Loucy (cell line): ENCODE measurements at regions not wholly inside any gene's neighbourhood (a gene's known extent, or its start where the extent isn't known, plus 50 kb on each side); places are given as distances from the start of the nearest gene placed in this dataset.

Experiments
- H2AFZ ChIP-seq: fragments of 200-600 bp; sonication (generic); 2 replicates; pipeline ENCODE4 v1.6.0; 2016; ENCODE audit warnings: antibody characterized with exemption, mild to moderate bottlenecking, low read length, moderate library complexity
- H3F3A ChIP-seq: fragments of 200-600 bp; 2 replicates; pipeline ENCODE4 v1.6.0; 2016; ENCODE audit warnings: antibody characterized with exemption, low read depth, mild to moderate bottlenecking
- H3K27me3 ChIP-seq: fragments of 200-600 bp; sonication (generic); 2 replicates; pipeline ENCODE4 v1.6.1; 2014; ENCODE audit warnings: low read length, mild to moderate bottlenecking; ENCODE audit not compliant: insufficient read depth, poor library complexity, severe bottlenecking
- H3K36me3 ChIP-seq: fragments of 200-600 bp; sonication (generic); 2 replicates; pipeline ENCODE4 v1.6.1; 2016; ENCODE audit warnings: low read length; ENCODE audit not compliant: insufficient read depth
- H3K4me1 ChIP-seq: fragments of 200-600 bp; sonication (generic); 2 replicates; pipeline ENCODE4 v1.5.1; 2014; ENCODE audit warnings: low read length, mild to moderate bottlenecking; ENCODE audit not compliant: insufficient read depth, poor library complexity, severe bottlenecking
- H3K4me2 ChIP-seq: fragments of 200-600 bp; sonication (generic); 2 replicates; pipeline ENCODE4 v1.6.0; 2014; ENCODE audit warnings: antibody characterized with exemption, low read length, low read depth, mild to moderate bottlenecking; ENCODE audit not compliant: poor library complexity, severe bottlenecking
- H3K4me3 ChIP-seq: fragments of 200-600 bp; sonication (generic); 2 replicates; pipeline ENCODE4 v1.5.1; 2014; ENCODE audit warnings: low read length, mild to moderate bottlenecking, mixed read lengths; ENCODE audit not compliant: poor library complexity, severe bottlenecking
- H3K79me2 ChIP-seq: fragments of 200-600 bp; sonication (generic); 2 replicates; pipeline ENCODE4 v1.6.1; 2014; ENCODE audit warnings: low read length; ENCODE audit not compliant: insufficient read depth
- H3K9ac ChIP-seq: fragments of 200-600 bp; sonication (generic); 2 replicates; pipeline ENCODE4 v1.6.0; 2014; ENCODE audit warnings: mild to moderate bottlenecking, low read depth, low read length, moderate library complexity; ENCODE audit not compliant: poor library complexity, severe bottlenecking
- H3K9me2 ChIP-seq: fragments of 200-600 bp; sonication (generic); replicated peaks from 2 replicates; pipeline ENCODE4 v1.6.1; 2016; ENCODE audit warnings: low read depth, low read length, mixed read lengths
- H3K9me3 ChIP-seq: fragments of 200-600 bp; sonication (generic); 2 replicates; pipeline ENCODE4 v1.6.1; 2014; ENCODE audit warnings: mild to moderate bottlenecking, antibody characterized with exemption, low read length, low read depth; ENCODE audit not compliant: insufficient read depth
- H4K20me1 ChIP-seq: fragments of 200-600 bp; sonication (generic); 2 replicates; pipeline ENCODE4 v1.6.0; 2014; ENCODE audit warnings: antibody characterized with exemption, low read length, mild to moderate bottlenecking; ENCODE audit not compliant: insufficient read depth, poor library complexity, severe bottlenecking
- CTCF ChIP-seq: fragments of 200-600 bp; sonication (generic); conservative IDR thresholded peaks from 2 replicates; pipeline ENCODE4 v1.5.1; 2014; ENCODE audit warnings: mild to moderate bottlenecking, antibody characterized with exemption, low read length
- EZH2phosphoT487 ChIP-seq: fragments of 200-600 bp; IDR thresholded peaks from 2 replicates; pipeline ENCODE4 v1.6.1; 2018; ENCODE audit warnings: antibody characterized with exemption, mild to moderate bottlenecking, moderate library complexity, borderline replicate concordance

GRCh38 chr4:95640311-95640710, 91.5 kb upstream of the UNC5C start:
- TF ChIP-seq CTCF (no peak), EZH2phosphoT487 (no peak)
- Histone ChIP-seq H3K4me3 (no peak overlapping the region), H2AFZ (no peak overlapping the region; the same call in 1 of the 2 replicates)

GRCh38 chr4:95638920-95639501, 90.2 kb upstream of the UNC5C start:
- Histone ChIP-seq H3K27me3 (no peaks in the 10 kb centered on the region), H3K4me3 (no peak overlapping the region), H3K79me2 (no peaks in the 10 kb centered on the region), H2AFZ (no peak overlapping the region), H3K9me3 (no peaks in the 10 kb centered on the region), H3K4me2 (no peak overlapping the region), H3K36me3 (no peaks in the 10 kb centered on the region), H3K9me2 (no peaks in the 10 kb centered on the region), H3F3A (no peaks in the 10 kb centered on the region), H3K4me1 (no peaks in the 10 kb centered on the region), H4K20me1 (no peaks in the 10 kb centered on the region), H3K9ac (no peak overlapping the region)
- TF ChIP-seq EZH2phosphoT487 (no peak), CTCF (no peak)

More at GRCh38 chr4:95640311-95640710, 91.5 kb upstream of the UNC5C start:
- H3K27me3 ChIP-seq: no peaks in the 10 kb centered on the region
- H3K36me3 ChIP-seq: no peaks in the 10 kb centered on the region
- no peaks in the 10 kb centered on the region for H3K9me3 ChIP-seq
- H3K4me1 ChIP-seq: no peaks in the 10 kb centered on the region
- H3K79me2 ChIP-seq: no peaks in the 10 kb centered on the region
- no peak overlapping the region for H3K4me2 ChIP-seq
- H3K9ac ChIP-seq: no peak overlapping the region
- no peaks in the 10 kb centered on the region for H4K20me1 ChIP-seq
- no peaks in the 10 kb centered on the region for H3K9me2 ChIP-seq
- H3F3A ChIP-seq: no peaks in the 10 kb centered on the region

- Histone ChIP-seq H3K9ac (no peak overlapping the region), H3K9me2 (no peaks in the 10 kb centered on the region), H3K27me3 (no peaks in the 10 kb centered on the region), H3K4me2 (no peak overlapping the region), H2AFZ (no peak overlapping the region), H4K20me1 (no peaks in the 10 kb centered on the region), H3K9me3 (no peaks in the 10 kb centered on the region), H3F3A (no peaks in the 10 kb centered on the region), H3K4me3 (no peak overlapping the region), H3K4me1 (no peaks in the 10 kb centered on the region), H3K79me2 (no peaks in the 10 kb centered on the region), H3K36me3 (no peaks in the 10 kb centered on the region)
- no peak for TF ChIP-seq EZH2phosphoT487
- TF ChIP-seq CTCF: no peak
Observed at GRCh38 chr4:95637043-95637600, 88.3 kb upstream of the UNC5C start.
